IPS DF 19.7 (cell line): ENCODE measurements at regions not wholly inside any gene's neighbourhood (a gene's known extent, or its start where the extent isn't known, plus 50 kb on each side); places are given as distances from the start of the nearest gene placed in this dataset.

ENCODE experiments used
- DNase-seq: peaks from one replicate; pipeline ENCODE4 v3.0.0-alpha.2; 2013; ENCODE audit warnings: low read depth, low spot score

DNA sequence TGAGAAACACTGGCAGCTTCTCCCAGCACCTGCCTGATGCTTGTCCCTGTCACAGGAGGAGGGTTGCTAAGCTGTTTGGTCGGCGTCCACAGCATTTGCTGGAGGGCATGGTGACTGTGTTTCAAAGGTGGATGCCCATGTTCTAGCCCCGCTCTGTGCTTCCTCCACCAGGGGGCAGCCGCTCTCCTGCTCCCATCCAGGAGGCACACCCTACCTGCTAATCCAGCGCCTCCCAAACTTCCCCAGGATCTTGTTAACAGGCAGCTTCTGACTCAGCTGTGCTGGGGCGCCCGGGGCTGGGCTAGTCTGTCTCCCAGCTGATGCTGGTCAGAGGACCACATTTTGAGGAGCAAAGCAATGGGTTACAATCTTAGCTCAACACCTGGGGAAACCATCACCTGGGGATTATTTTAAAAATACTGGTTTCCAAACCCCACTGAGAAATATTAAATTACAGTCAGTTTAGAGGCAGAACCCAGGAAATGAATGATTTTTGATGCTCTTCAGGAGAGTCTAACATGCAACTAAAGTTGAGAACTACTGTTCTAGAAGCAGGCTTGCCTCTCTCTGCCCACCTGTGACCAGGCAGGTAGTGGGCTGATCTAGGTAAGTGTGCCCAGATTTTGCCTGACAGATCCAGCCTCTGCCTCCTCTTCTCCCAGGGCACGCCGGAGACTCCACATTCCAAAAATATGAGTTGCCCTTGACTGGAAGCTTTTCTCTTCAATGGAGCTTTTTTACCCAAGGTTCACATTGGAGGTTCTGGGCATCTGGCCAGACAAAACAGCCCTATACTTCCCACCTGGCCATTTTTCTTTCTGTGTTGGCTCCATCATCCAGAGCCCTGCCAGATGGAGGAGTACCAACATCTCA, 92.7 kb upstream of the GPR26 start:
- no peak for DNase-seq

DNA sequence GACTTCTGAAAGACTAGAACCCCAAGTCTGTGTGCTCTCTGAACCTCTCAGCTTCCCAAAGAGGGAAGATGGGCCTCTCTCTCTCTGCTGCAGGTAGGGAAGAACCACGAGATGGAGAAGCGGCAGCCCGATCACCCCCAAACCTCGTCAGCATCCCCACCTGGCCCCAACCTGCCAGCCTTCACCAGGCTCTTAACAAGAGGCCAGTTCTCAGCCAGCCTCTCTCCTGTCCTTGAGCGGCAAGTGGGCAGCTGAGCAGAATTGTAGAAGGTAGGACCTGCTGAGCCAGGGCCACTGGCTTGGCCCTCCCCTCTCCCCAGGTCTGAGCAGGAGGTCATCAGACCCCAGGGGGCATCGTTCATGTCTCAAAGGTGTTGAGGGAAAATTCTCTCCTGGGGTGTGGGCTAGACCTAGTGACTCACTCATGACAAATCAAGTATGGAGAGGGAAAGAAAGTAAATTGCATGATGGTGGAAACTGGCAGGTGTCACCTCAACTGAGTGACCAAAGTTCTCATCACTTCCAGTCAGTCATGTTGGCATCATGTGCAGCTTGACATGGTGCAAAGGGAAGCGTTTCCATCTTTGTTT, 92.0 kb upstream of the GPR26 start:
- DNase-seq = no peak

DNA sequence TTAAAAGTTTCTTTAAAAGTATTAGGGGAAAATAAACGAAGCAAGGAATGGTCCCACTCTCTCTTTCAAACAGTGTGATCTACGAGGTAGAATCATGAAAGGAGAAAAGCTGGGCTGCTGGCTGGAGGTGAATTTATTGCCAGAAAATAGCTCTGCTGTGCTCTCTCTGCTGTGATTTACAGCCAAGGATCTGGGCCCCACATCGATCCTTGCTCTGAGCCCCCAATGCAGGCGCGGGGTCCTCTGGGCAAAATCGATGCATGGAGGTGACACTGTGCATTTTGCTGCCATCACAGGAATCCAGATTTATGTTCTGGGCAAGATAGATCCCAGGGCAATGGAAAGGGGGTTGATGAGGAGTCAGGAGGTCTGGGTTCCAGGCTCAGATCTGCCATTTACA, 91.0 kb upstream of the GPR26 start:
- DNase-seq = no peak

DNA sequence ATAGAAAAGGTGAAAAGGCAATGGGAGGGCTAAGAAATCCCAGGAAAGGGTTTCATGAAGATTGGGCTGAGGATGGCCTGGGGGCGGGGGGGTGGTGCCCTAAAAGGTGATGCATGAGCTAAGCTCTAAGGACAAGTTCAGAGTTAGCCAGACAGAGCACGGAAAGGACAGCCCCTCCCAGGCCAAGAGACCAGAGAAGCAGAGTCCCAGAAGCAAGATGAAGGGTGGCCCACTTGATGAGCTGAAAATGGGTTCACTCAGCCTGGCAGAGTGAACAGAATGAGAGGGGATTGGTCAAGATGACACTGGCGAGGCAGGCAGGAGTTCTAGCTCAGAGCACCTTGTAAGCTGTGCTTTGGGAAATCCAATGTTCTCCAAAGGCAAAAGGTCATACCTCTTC, 89.4 kb upstream of the GPR26 start:
- DNase-seq = no peak

DNA sequence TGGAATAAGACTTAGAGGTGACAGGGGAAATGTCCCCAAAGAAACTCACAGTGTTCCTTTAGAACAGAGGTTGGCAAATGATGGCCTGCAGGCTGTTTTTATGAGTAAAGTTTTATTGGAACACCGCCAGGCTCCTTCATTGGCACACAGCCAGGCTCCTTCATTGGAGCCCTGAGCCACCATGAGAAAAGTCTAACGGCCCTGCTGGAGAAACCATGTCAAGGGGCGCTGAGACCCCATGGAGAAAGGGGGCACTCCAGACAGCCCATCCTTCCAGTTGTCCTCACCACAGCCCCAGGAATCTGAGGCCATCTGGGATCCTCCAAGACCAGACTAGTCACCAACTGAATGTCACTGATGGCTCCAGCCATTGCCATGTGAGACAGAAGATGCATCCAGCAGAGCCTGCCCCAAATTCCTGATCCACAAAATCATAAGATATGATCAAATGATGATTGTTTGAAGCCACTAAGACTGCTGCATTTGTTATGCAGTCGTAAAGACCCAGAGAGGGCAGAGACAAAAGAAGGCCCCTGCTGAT, 88.2 kb upstream of the GPR26 start:
- no peak for DNase-seq

DNA sequence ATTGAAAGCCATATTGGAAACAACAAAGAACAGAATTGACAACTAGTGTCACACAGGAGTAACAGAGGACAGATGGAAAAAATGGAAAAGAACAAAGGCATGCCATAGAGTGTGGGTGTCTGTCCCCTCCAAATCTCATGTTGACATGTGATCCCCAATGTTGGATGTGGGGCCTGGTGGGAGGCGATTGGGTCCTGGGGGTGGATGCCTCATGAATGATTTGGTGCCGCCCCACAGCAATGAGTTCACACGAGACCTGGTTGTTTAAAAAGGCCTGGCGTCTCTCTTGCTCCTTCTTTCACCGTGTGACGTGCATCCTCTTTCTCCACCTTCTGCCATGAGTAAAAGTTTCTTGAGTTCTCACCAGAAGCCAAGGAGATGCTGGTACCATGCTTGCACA, 87.4 kb upstream of the GPR26 start:
- DNase-seq = no peak

DNA sequence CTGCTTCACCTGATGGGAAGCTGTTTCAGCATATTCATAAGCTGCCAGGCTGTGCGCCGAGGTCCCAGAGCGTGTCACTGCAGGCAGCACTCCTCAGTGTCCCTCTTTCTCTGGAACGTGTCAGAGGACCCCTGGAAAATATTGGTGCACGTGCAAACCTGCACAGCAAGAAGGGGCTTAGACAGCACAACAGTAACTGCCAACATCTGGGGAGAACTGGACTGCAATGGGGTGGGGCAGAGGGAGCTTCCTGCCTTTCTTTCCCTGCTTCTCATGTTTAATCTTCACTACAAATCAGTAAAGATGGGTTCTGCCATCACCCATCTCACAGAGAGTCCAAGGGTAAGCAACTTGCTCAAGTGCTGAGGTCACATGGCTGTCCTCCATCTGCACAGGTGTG, 86.5 kb upstream of the GPR26 start:
- no peak for DNase-seq

DNA sequence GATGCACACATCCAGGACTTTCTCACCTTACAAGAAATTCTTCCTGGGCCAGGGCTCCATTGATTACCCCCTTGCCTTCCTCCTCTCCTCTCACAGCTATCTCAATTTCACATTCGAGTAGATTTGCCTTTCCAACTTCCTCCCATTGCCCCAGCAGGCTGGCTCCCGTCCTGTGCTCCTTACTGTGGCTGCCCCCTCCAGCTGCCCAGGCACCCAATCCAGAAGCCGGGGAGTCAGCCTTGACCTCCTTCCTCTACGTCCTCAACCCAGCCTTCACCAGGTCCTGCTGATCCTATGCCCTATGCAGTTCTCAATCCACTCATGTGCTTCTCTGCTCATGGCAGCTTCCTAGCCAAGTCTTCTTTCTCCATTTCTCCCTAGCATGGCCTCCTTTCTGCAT, 85.7 kb upstream of the GPR26 start:
- no peak for DNase-seq

DNA sequence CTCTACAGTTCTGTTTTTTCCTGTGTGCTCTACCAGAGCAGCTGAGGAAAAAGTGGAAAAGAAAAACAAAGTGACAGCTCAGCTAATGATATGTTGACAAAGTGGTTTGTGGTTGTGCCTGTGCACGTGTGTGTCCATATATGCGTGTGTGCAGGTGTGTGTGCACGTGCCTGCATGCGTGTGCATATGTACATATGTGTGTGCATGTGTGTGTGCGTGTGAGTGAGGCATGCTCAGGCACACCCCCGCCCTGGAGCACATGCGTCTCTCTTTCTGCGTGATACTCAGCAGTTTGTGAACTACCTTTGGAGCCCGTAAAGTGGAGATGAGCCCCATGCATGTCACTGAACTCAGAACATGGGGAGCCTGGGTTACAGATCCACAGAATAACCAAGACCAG, 84.5 kb upstream of the GPR26 start:
- no peak for DNase-seq

DNA sequence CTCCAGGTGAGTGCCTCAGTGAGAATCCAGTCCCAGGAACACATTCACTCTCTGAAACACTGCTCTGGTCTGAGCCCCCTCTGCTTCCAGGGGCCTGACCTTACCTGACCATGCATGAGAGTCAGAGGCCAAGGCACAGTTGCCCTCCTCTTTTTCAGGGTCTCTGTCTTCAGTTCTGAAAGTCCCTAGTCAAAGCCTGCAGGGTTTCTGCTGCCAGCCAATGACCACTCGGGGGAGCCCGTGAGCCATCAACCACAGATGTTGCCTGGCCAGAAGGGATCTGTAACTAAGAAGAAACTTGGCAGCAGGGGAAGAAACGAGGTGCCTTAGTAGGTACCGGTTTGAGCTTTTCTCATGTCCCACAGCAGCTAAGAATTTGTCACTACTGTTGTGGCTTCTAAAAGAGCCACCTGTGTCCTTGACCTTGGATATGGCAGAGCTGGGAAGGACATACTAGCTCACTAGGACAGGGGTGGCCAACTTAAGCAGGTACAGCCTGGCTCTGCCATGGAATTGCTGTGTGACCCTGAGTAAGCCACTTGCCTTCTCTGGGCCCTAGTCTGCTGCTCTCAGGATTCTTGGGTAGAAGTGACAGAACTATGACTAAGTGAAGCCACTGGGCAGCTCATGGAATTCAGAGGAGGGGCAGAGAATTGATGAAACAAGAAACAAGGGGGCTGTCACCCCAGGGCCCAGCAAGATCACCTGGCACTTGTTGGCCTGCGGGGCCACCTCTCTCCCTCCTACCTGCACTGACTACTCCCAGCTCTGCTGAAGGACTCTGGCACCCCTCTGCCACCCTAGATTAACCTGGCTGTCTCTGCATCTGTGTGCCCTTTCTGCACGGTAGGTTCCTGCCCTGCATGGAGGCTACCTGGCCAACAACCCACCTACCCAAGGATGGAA, 83.8 kb upstream of the GPR26 start:
- DNase-seq = peak; percentile 59

DNA sequence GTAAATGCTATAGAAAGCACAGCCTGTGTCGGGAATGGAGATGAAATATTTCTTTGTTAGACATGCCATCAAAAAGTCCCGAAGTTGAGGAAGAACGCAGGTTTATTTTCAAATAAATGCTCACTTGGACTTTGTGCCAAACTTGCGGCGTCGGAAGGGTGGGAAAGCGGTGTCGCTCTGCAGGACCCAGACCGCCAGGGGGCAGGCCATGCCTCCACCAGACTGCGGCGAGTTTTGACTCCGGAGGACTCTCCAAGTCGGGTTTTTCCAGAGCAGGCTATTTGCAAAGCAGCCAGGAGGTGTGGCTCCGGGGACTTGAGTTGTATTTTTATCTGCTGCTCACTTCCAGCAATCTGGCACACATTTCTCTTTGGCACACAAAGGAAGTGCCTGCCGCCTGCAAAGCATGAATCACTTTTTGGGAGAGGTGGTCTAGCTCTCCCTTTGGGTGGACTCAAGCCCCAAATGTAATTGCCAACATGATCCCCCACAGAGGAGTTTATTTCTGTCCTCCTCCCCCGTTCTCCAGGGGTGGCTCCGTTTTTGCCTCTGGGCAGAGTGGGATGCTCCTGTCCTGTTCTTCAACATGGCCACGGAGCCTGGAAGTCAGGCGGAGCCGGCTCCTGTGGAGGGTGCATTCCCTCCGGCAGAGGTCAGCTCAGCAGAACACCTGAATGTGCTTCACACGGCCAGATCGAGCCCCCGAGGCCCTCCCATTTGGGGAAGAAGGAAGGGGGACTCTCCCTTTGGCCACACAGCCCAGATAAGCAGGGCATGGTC, 82.3 kb upstream of the GPR26 start:
- peak; percentile 73 for DNase-seq

DNA sequence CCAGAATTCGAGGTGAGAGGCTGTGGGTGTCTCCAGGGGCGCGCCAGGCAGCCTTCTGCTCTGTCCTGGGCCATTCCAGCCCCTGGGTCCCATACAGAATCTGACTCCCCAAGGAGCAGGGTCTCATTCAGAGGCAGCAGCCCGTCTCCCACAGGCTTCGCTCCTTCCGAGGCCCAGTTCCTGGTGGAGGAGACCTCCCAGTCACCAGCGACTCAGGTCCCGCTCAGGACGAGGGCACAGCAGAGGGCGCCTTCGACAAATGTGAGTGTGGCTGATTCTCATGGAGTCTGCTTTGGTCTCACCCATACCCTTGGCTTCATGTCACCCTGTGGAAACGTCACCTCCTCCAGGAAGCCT, 81.8 kb upstream of the GPR26 start:
- DNase-seq = no peak

DNA sequence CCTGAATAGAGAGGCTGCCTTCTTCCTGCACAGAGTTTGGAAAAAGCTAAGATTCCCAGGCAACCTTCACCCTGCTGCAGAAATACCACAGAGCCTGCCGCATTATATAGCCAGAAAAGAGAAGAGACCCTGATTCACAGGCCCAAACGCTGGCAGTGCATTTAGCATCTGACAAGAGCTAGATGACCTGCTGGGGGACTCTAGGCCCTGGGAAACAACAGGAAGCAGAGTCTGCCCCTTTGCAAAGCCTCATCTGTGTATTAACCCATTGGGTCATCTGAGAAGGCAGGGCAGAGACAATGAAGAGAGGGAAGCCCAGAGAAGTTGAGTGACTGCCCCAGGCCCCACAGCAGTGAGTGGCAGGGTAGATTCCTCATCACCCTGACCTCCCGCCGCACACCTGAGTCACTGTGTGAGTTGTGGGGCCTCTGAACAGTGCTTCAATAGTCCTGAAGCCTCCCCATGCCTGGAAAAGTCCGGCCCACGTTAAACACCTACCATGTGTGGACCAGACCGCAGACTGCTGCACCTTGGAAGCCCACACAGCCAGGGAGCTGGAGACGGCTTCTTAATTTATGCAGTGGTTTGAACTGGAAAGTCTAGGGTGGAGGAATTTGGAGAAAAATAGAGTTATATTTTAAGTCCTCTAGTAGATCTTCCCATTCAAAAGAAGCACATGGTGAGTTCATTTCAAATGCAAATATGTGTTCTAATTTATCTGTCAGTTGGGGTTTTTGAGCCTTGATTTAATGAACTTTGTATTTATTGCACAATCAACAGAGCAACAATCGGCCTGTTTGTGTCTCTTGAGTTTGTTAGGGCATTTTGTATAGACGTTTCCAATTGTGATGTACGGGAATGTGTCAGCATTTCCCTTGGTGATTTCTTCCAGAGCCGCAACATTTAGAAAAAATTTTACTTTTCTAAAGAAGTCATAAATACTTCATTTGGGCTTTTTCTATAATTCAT, 80.4 kb upstream of the GPR26 start:
- DNase-seq = no peak

DNA sequence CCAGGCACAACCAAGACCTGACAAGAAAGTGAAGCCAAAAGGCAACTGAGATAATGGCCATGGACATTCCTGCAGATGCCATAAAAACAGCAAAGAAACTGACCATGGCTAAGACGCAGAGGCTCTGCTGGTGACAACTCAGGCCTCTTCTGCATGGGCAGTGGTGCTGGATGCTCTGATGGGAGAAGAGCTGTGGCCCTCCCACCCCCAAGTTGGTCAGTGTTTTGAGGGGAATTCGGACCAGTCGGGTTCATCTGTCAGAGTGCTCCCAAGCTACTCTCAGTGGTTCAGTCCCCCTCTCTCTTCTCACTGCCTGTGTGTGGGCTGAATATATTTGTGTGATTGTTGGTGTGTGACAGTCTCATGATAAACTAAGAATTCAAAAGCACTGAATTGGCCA, 79.0 kb upstream of the GPR26 start:
- DNase-seq = no peak

DNA sequence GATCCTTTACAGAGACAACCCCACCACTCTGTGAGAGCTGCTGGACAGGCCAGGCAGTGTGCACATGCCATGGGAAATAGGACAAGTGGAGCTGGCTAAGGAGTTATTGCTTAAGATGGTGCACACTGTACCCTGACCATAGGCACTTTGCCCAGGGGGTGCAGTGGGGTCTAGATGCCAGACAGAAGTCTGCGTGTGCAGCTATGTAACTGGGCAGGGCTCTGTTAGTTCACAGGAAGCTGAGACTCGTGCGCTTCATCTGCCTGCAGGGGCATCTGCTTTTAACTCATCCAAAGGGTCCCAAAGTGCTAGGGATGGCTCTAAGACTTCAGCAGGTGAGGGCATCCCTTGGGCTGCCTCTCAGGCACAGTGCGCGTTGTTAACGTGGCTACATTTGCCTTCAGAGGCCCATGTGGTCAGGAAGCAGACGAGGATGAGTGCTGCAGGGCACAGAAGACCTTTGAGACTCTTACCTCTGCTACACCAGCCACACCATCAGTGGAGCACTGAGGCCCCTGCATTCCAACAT, 77.7 kb upstream of the GPR26 start:
- no peak for DNase-seq

DNA sequence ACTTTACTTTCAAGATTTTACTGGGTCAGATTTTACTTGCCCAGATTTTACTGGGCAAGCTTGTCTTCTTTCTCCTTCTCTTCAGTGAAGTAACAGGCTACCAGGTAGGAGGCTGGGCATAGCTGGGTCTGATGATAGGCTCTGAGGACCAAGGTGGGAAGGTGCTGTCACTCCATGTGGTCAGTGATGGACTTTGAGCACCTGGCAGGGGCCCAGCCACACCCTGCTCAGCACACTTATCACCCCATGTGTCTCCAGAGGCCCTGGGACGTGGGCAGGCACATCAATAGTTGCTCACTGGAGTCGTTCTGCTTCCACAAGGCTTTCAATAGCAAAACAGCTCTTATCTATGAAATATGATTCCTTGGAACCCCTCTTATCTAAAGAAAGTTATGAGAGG, 70.5 kb upstream of the GPR26 start:
- DNase-seq = no peak

DNA sequence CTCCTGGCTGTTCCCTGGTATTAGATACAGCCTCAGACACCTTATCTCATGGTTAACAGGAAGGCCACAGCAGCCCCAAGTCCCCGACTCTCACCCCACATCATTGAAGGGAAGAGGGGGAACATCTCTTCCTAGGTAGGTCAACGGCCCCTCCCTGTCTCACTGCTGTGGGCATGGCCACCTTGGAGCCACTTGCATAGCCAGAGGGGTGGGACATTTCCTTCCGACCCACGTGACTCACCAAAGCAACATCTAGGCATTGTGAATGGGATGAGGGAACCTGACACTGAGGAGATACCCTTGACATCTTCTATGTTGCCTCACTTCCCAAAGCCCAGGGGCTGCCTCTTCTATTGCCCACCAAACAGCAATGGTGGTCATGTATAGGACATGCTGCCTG, 68.5 kb upstream of the GPR26 start:
- DNase-seq = no peak

DNA sequence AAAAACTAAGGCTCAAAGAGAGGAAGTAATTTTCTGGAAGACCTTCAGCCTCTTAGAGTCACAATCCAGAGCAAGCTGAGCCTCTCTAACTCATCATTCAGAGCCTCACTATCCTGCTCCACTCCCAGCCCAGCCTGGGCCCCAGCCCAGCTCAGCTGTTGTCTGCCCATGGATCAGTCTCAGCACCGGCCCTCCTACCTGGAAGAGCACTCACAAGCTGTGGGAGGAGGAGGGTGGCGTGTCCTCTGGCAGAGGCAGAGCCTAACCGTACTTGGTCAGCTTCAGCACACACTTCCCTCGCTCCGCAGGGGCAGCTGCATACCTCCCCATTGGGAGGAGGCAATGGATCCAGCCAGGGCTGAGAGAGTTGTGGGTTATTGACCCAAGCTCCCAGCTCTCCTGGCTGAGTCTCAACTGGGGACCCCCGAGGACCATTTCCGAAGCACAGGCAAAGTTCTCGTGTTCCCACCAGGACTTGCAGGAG, 66.7 kb upstream of the GPR26 start:
- DNase-seq = no peak

DNA sequence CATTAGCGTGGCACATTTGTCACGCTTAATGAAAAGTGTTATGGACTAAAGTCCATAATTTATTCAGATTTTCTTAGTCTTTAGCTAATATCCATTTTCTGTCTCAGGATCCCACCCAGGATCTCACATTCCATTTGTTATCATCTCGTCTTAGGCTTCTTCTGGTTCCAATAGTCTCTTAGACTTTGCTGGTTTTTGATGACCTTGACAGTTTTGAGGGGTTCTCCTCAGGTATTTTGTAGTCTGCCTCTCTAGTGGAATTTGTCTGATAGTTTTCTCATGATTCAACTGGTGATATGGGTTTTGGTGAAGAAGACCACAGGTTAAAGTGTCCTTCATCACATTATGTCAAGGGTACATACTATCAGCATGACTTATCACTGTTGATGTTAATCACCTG, 66.0 kb upstream of the GPR26 start:
- DNase-seq = no peak

DNA sequence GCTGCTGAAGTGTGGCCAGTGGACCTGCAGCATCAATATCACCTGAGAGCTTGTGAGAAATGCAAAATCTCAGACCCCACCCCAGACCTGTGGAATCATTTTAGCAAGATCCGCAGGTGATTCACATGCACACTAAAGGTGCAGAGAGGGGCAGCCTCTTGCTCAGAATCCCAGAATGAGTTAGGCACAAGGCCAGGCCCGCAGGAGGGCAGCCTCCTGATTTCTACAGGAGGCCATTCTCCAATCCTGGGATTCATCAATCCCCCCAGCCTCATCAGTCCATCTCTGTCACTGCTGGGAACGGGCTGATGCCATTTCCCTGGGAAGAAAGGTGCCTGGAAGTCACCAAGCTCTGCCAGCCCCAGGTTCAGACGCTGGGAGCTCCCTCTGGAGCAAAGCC, 63.0 kb upstream of the GPR26 start:
- no peak for DNase-seq
